ENCODE measurements at regions not wholly inside any gene's neighbourhood (a gene's known extent, or its start where the extent isn't known, plus 50 kb on each side); places are given as distances from the start of the nearest gene placed in this dataset.

DNA sequence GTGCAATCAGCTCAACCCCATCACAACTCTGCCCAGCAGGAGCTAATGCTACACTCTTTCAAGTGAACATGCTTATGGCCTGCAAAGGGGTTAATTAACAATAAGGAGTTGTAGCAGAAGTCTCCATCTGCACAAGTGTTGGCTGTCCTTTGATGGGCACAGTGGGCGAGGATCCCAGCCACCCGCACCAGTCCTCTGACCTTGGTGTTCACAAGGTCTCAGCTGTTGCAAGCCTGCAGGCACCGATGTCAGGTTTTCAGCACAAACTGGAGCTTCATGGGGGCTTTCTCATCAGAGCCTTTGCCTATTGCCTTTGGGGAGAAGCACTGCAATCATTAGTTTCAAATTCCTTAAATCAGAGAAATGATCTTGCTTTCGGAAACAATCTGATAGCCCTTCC lies 60.9 kb upstream of the TMEM178A start:
- no peak for TF ChIP-seq POLR2AphosphoS5 (IDR thresholded peaks at IDR 0.05; ENCODE audit: borderline replicate concordance, low read depth, low read length)
- no peak for TF ChIP-seq EZH2 (IDR thresholded peaks at IDR 0.05)
- no peak for TF ChIP-seq FOXP2 (optimal IDR thresholded peaks at IDR 0.05; ENCODE audit: control extremely low read depth, extremely low read length, insufficient read depth)
